ENCODE measurements at regions not wholly inside any gene's neighbourhood (a gene's known extent, or its start where the extent isn't known, plus 50 kb on each side); places are given as distances from the start of the nearest gene placed in this dataset.

DNA sequence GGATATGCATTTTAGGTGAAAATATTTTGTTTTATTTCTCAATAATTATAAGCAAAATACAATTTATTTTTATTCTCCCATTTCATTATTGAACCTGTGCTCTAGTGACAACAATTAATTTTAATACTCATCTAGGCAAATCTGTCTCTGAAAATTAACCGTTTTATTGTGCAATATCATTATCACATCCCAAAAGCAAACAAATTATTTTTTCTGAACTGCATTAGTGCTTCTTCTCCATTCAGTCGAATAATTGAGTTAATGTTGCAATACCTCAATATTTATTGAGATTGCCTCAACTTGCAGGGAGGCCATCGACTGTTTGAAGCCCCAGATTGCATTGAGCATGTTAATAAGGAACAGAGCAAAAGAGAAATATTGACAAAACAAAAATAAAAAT lies 303.2 kb upstream of the LRFN5 start:
- Histone ChIP-seq H3K4me1 (no peaks in the 10 kb centered on the region), H3K27ac (no peak overlapping the region), H3K4me3 (no peak overlapping the region), H3K36me3 (no peaks in the 10 kb centered on the region), H3K27me3 (no peaks in the 10 kb centered on the region), H3K9me3 (no peaks in the 10 kb centered on the region)
- intact Hi-C loops (cut with DNase I) = no loop called here
- TF ChIP-seq CTCF (IDR thresholded peaks at IDR 0.05) = no peak
- no peak for TF ChIP-seq POLR2AphosphoS5 (IDR thresholded peaks at IDR 0.05; ENCODE audit: insufficient read depth in 1 of 2, low read depth in 1 of 2)
- TF ChIP-seq POLR2A (IDR thresholded peaks at IDR 0.05) = no peak
- DNase-seq (ENCODE audit: extremely low spot score in 2 of 2) = no peak

DNA sequence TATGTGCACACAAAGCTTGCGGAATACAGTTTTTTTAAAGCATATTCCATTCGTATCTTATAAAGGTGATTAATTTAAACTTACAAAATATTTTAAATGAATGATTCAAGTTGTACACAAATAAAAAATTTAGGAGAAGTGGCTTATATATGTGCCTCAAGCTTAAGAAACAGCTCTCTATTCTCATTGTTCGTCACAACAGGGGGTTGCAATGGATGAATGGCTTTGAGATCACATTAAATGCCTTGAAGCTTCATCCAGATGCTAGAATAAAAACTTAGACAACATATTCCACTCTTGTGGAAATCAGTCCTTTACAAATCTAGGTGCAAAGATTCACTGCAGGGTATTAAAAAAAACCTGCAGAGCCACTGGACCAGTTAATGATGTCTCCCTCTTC lies 303.9 kb upstream of the LRFN5 start:
- intact Hi-C loops (cut with DNase I) = no loop called here
- TF ChIP-seq POLR2A (IDR thresholded peaks at IDR 0.05) = no peak
- no peak for TF ChIP-seq POLR2AphosphoS5 (IDR thresholded peaks at IDR 0.05; ENCODE audit: insufficient read depth in 1 of 2, low read depth in 1 of 2)
- no peak for TF ChIP-seq CTCF (IDR thresholded peaks at IDR 0.05)
- Histone ChIP-seq H3K4me3 (no peak overlapping the region), H3K36me3 (no peaks in the 10 kb centered on the region), H3K4me1 (no peaks in the 10 kb centered on the region), H3K27me3 (no peaks in the 10 kb centered on the region), H3K27ac (no peak overlapping the region), H3K9me3 (no peaks in the 10 kb centered on the region)
- DNase-seq (ENCODE audit: extremely low spot score in 2 of 2) = no peak

GRCh38 chr14:41299924-41300323 lies 306.8 kb upstream of the LRFN5 start:
- no peaks in the 10 kb centered on the region for H3K4me1 ChIP-seq
- no peak overlapping the region for H3K4me3 ChIP-seq
- no peaks in the 10 kb centered on the region for H3K36me3 ChIP-seq
- TF ChIP-seq POLR2AphosphoS5 (IDR thresholded peaks at IDR 0.05; ENCODE audit: insufficient read depth in 1 of 2, low read depth in 1 of 2) (no peak), CTCF (IDR thresholded peaks at IDR 0.05) (no peak), POLR2A (IDR thresholded peaks at IDR 0.05) (no peak)
- intact Hi-C loops (cut with DNase I) = no loop called here
- no peaks in the 10 kb centered on the region for H3K9me3 ChIP-seq
- no peaks in the 10 kb centered on the region for H3K27me3 ChIP-seq
- DNase-seq (ENCODE audit: extremely low spot score in 2 of 2) = no peak
- H3K27ac ChIP-seq = no peak overlapping the region

GRCh38 chr14:41298328-41298690 lies 308.4 kb upstream of the LRFN5 start:
- TF ChIP-seq POLR2AphosphoS5 (IDR thresholded peaks at IDR 0.05; ENCODE audit: insufficient read depth in 1 of 2, low read depth in 1 of 2) = no peak
- no peak for TF ChIP-seq POLR2A (IDR thresholded peaks at IDR 0.05)
- no peak for TF ChIP-seq CTCF (IDR thresholded peaks at IDR 0.05)
- Histone ChIP-seq H3K27me3 (no peaks in the 10 kb centered on the region), H3K4me3 (no peak overlapping the region), H3K36me3 (no peaks in the 10 kb centered on the region), H3K4me1 (no peaks in the 10 kb centered on the region), H3K9me3 (no peaks in the 10 kb centered on the region), H3K27ac (no peak overlapping the region)
- DNase-seq (ENCODE audit: extremely low spot score in 2 of 2) = no peak
- intact Hi-C loops (cut with DNase I) = no loop called here

DNA sequence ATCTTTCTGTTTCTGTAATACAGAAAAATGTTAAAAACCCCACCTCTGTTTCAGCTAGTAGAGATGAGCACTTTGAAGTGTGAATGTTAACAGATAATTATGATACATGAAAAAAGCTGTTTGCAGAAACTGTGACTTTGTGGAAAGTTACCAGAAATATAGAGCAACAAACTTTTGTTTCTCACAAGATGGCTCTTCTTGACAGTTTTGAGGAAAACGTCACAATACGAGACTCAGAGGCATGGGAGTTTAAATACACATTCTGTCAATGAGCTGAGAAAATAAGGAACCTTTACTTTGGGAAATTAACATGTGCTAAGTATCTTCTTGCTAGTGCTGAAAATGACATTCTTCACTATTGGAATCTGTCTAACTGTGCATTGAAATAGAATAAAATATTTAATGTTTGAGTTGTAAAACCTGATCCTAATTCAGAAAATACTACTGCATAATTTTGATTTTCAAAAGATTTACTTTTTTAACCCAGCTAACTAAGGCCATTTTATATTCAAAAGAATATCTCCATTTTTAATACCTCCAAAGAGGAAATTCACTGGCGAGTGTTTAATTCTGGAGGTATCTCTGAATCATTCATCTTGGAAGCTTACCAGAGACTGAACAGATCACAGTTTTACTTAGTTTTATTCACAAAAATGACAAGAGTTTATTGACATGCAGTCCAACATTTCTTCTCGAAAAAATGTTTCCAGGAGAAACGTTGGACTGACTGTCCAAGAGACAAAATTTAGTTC lies 308.9 kb upstream of the LRFN5 start:
- H3K4me1 ChIP-seq = no peaks in the 10 kb centered on the region
- intact Hi-C loops (cut with DNase I) = no loop called here
- H3K9me3 ChIP-seq = no peaks in the 10 kb centered on the region
- no peak for DNase-seq (ENCODE audit: extremely low spot score in 2 of 2)
- no peak for TF ChIP-seq POLR2AphosphoS5 (IDR thresholded peaks at IDR 0.05; ENCODE audit: insufficient read depth in 1 of 2, low read depth in 1 of 2)
- no peak for TF ChIP-seq POLR2A (IDR thresholded peaks at IDR 0.05)
- no peak for TF ChIP-seq CTCF (IDR thresholded peaks at IDR 0.05)
- H3K27me3 ChIP-seq = no peaks in the 10 kb centered on the region
- H3K4me3 ChIP-seq = no peak overlapping the region
- no peak overlapping the region for H3K27ac ChIP-seq
- H3K36me3 ChIP-seq = no peaks in the 10 kb centered on the region
